KBM-7 (cell line): ENCODE measurements at regions not wholly inside any gene's neighbourhood (a gene's known extent, or its start where the extent isn't known, plus 50 kb on each side); places are given as distances from the start of the nearest gene placed in this dataset.

Source experiments
- DNase-seq: peaks from one replicate; pipeline ENCODE4 v3.0.0-alpha.2; 2015
- in situ Hi-C: fragments of 300-500 bp; cut with MboI; formaldehyde crosslinking; loops from 2 replicates; pipeline ENCODE4 v1.14.3; 2020; ENCODE audit warnings: low sequenced_read_pairs, low pct_unique_long_range_greater_than_20kb, mixed read lengths

- DNase-seq, result no peak
- in situ Hi-C loops, result no loop called here
These were observed 57.7 kb upstream of the SMOC2 start for GRCh38 chr6:168383062-168383854.

GRCh38 chr6:168384045-168385036 is 56.6 kb upstream of the SMOC2 start:
- in situ Hi-C loops, result no loop called here
- no peak for DNase-seq

DNA sequence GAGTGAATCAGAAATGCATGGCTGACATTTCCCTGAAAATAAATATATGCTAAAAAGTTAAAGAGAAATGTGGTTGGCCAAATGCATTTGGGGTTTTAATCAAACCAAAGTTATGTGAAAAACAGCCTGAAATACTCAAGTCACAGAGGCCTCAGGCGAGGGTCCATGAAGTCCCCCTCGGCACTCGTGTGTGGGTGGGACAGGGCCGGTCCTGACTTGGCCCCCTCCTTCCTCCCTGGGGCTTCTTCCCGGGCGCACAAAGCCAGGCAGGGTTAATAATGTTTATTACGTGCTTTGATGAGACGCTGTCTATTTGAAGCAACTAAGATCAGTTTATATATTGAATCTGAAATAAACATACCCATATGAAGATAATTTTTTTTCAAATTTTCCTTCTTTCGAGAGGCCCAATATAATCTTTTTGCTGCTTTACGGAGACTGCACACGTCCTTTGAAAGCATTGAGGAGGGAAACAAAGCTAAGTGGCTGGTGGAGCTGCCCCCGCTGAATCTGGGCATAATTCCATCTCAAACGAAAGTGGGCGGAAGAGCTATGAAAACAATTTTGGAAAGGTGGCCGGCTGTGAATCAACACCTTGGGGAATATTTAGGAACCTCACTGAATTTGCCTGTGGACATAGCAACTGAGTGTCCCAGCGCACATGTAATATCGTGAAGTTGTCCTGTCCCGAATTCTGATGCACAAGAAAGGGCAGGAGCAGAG is 55.8 kb upstream of the SMOC2 start:
- in situ Hi-C loops, result no loop called here
- no peak for DNase-seq

- no peak for DNase-seq
- in situ Hi-C loops, result no loop called here
These were observed 54.9 kb upstream of the SMOC2 start for GRCh38 chr6:168385858-168386735.

- DNase-seq, result no peak
These were observed 54.0 kb upstream of the SMOC2 start for GRCh38 chr6:168386973-168387372.

DNA sequence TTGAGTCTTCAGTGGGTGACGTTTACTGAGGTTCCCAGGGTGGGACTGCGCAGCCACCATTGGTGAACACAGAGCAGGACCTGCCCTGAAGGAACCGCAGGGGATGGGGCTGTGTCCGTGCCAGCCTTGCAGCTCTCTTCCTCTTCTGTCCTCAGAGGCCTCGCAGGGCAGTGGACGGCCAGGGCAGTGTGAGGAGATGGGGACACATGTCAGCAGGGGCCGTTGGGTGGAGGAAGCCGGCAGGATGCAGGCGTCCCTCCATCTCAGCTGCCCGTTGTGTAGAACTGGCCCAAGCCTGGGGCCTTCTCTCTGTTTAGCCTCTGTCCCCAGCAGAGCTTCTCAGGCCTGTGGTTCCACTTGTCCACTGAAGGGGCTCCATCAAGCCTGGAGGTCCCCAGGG is 53.6 kb upstream of the SMOC2 start:
- DNase-seq, result no peak
- in situ Hi-C loops, result no loop called here

More at GRCh38 chr6:168386973-168387372, 54.0 kb upstream of the SMOC2 start:
- in situ Hi-C loops, result no loop called here

DNA sequence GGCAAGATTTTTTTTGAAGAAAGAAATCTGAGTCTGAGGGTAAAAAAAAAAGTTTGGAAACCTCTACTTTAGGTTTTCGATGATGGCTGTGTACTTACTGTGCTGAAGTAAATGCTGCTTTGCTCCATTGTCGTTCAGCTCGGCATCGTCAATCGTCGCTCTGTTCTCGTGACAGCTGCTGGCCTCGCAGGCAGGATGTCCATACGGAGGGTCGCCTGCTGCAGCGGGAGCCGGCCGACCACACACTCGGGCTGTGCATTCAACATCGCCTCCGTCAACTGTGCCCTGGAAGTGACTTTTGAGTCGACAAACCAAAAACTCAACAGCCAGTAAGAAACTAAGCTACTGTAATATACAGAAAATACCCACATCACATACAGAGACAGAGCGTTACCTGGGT is 53.1 kb upstream of the SMOC2 start:
- no peak for DNase-seq
- in situ Hi-C loops, result no loop called here

DNA sequence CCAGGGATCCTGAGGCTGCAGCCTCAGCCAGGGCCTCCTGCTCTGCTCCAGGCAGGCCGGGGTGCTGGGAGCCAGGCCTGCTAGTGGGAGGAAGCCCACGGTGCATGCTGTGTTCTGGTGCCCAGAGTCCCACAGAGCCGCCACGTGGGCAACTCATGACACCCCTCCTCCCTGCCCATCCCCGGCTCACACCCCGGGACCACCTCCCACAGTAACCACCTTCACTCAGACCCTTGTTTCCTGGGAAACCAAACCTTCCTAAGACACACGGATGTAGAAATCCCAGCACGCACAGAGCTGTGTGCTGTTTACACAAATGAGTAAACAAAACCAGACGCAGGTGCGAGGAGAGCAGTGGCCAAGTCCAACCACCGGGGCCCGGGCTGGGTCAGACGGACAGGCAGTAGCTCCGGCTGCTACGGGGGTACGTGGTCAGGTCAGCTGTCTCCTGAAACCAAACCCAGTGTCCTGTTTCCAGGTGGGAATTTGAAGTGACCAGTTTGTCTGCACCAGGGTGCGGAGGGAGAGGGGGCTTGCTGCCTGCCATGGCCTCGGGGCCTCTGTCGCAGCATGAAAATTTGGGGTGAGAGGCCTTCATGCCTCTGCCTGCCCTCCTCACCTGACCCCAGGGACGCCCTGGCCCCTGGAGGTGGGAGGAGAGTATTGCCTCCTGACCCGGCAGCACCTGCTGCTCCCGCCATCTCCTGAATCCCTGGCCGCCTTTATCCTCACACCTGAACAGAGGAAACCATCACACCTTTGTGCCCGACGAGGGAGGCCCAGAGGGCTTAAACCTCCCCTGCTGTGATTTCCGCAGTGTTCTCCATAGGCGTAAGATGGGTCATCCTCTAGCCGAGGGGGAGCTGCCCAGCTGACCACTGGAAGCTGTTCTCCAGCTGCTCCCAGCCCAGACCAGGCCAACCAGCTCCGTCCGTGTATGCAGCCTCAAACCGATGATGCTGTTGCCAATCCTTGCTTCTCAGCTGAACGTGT is 52.0 kb upstream of the SMOC2 start:
- DNase-seq, result no peak

DNA sequence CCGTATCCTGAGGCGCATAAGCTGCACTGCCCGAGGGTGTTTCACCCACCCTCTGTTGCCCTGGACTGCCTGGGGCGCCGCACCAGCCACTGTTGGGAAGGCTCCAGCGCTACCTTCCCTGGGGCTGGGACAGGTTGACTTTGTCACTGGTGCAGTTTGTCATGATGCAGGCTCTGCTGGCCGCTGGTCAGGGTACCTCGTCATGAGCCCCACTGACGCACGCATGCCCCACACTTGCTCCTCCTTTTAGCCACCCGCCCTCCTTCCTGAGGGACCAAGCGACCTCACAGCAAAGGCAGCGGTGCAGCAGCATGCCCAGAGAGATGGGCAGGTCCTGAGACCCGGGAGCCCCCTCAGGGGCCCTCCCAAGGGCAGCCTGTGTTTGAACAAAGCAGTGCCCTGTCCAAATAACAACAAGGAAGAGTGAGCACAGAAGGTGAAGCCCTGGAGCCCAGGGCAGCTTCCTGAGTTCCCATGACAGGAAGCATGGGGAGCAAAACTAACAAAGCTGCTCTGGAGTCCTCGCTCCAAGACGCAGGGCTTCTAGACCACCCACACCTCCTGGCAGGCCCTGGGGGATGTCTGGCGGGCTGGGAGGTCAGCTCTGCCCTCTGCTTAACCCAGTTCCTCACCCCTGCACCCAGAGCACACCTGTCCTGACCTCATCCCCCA is 50.1 kb upstream of the SMOC2 start:
- DNase-seq, result no peak
- in situ Hi-C loops, result no loop called here

More for the DNA sequence above, 52.0 kb upstream of the SMOC2 start:
- in situ Hi-C loops, result no loop called here
